ENCODE measurements at regions not wholly inside any gene's neighbourhood (a gene's known extent, or its start where the extent isn't known, plus 50 kb on each side); places are given as distances from the start of the nearest gene placed in this dataset.

GRCh38 chr10:131677671-131678070, 223.1 kb upstream of the PPP2R2D start:
- intact Hi-C loops (cut with DNase I), result no loop called here
- DNase-seq, result no peak

DNA sequence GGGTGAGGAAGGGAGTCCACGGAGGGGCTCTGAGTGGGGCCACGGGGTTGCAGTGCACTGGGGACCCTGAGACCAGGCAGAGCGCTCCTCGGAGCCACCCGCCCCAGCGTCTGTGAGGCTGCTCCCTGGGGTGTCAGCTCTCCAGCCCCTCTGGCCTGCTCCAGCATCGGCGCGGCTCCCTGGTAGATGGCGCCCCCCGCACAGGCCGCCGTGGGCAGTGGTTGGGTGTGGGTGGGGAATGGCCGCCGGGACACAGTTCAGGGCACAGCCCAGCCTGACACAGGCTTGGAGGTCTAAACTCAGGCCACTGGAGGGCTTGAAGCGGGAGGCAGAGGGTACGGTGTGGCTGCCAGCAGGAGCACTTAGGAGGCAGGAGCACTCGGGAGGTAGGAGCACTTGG, 222.6 kb upstream of the PPP2R2D start:
- intact Hi-C loops (cut with DNase I), result no loop called here
- DNase-seq, result peak in 2 of 10 donors; percentile 62 to 78

- peak in 1 of 10 donors; percentile 44 for DNase-seq
- intact Hi-C loops (cut with DNase I), result no loop called here
Measured at GRCh38 chr10:131678613-131679012, 222.2 kb upstream of the PPP2R2D start.

DNA sequence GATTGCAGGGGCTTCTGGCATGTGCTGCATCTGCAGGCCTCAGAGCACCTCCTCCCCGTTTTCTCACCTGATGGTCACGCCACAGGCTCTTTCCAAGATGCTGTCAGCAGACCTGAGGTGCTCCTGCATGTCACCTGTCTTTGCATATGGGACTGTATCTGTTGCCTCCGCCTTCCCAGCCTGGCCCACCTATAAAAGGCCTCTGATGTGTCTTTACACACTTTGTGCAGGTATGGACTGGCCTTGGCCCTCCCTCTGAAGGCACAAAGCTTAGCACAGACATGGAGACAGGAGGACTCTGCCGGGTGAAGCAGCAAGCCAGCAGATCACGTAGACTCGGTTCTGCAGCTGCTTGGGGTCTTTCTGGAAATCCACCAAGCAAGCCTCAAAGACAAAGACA, 220.9 kb upstream of the PPP2R2D start:
- DNase-seq, result peak in 2 of 10 donors; percentile 50 to 59
- intact Hi-C loops (cut with DNase I), result no loop called here

DNA sequence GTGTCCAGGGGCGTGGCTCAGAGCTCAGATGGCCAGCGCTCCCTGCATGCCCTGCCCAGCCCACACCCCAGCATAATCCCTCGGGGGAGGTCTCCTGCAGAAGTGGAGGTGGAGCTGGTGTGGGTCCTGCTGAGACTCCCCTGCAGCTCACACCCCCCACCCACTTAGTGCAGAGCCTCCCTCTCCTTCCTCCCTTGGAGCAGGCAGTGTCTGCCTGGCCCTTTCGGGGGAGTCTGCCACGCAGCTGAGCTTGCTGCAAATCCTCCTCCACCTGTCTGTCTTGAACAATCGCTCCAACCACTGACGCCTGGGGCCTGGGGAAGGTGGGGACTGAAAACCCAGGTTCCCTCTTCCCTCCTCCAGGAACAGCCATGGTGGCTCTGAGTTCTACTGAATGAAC, 219.7 kb upstream of the PPP2R2D start:
- DNase-seq, result peak in 1 of 10 donors; percentile 64
- intact Hi-C loops (cut with DNase I), result no loop called here

DNA sequence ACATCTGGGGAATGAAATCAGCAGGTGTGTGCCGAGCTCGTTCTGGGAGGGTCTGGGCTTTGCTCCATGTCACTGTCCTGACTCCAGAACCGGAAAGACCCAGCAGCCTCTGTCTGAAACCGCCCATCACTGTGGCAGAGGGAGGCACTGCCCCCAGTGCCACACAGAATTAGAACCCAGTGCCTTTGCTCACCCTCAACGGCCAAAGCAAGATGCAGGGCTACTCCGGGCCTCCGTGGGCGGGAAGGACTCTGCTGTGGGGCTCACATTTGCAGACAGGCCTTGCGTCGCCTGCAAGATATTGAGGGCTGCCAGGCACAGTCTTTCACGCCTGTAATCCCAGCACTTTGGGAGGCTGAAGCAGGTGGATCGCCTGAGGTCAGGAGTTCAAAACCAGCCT, 219.2 kb upstream of the PPP2R2D start:
- intact Hi-C loops (cut with DNase I), result no loop called here
- peak in 2 of 10 donors; percentile 60 to 62 for DNase-seq

DNA sequence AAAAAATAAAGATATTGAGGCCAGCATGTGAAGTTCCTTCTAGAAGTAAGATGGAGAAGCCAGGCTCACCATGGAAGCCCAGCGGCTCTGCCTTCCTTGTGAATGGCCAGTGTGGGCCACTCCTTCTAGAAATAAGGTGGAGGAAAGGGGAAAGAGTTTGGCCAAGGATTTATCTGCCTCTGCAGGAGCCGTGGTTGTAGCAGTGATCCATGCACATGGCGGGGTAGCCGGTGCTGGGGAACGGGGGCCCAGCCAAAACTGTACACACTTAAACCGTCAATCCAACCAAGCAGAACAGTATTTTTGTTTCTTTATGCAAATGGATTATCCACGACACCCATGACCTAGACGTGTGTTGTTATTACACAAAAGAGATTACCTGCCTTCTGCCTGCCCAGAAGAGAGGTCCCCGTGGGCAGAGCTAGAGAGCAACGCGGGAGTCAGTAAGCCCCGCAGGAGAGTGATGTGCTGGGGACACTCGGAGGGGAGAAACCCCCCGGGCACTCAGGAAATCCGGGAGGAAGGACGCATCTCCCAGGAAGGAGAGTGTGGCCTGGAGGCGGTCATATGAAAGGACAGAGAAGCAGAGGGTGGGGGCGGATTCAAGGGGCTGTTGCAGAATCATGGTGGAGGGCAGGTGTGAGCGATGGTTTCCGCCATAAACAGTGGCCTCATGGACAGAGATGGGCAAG, 218.4 kb upstream of the PPP2R2D start:
- peak in 2 of 10 donors; percentile 59 to 69 for DNase-seq
- intact Hi-C loops (cut with DNase I), result no loop called here

GRCh38 chr10:131683281-131683861, 217.4 kb upstream of the PPP2R2D start:
- intact Hi-C loops (cut with DNase I), result no loop called here
- peak in 1 of 10 donors; percentile 73 for DNase-seq

GRCh38 chr10:131683941-131684340, 216.9 kb upstream of the PPP2R2D start:
- DNase-seq, result no peak
- intact Hi-C loops (cut with DNase I), result no loop called here

GRCh38 chr10:131685007-131685406, 215.8 kb upstream of the PPP2R2D start:
- no peak for DNase-seq
- intact Hi-C loops (cut with DNase I), result no loop called here

DNA sequence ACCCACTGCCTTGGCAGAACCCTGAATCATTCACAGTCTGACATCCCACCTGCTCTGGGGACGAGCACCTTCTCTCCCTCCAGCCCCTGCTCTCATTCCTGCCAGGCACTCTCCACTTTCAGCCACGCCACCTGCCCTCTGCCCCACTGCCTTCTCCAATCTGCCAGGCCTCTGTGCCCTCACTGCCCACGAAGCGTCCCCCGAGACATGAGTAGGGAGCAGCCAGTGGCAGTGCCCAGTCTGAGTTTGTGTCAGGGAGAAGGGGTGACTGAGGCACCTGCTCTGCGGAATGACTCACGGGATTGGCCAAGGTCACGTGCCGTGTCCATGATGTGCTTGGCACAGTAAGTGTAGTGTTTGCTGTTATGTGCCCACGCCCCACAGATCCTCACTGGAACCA, 215.2 kb upstream of the PPP2R2D start:
- DNase-seq, result peak in 1 of 10 donors; percentile 64
- intact Hi-C loops (cut with DNase I), result no loop called here

DNA sequence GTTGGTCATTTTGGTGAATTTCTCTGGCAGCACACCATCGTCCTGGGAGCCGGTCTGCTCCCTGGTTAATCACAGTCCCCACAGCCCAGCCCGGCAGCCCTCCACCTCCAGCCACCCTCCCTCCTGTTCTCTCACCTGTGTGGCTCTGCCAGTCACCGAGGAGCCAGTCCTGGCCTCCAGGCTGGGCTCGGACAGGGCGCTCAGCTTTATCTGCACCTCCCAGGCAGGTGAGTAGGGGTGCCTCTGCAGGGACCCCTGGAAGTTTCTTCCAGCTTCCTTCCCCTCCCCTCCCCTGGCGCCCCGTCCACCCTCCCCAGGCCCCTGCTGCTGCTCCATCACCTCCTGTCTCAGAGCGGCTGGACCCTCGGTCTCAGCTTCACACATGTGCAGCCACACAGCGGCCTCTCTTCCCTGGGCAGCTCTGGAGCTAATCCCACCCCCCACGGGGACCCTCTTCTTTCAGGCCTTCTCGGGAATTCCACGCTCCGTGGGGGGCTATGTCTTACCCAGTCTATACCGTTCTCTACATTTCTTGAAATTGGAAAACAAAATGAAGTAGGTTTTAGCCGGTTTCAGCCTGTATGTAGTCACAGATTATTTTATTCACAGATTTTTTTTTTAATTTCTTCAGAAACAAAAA, 213.9 kb upstream of the PPP2R2D start:
- peak in 1 of 10 donors; percentile 67 for DNase-seq
- intact Hi-C loops (cut with DNase I), result no loop called here

DNA sequence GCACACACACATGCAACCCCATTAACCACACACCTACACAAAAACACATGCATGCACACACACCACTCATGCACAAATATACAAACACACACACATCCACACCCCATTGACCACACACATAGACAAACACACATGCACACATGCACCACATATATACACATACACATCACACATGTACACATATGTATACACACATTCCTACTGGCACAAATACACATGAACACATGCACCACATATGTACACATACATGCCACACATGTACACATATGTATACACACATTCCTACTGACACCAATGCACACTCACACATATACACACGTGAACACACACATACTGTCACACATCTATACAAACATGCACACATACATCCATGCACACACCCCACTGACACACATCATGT, 212.5 kb upstream of the PPP2R2D start:
- intact Hi-C loops (cut with DNase I), result no loop called here
- DNase-seq, result no peak

GRCh38 chr10:131689016-131689415, 211.8 kb upstream of the PPP2R2D start:
- intact Hi-C loops (cut with DNase I), result no loop called here
- DNase-seq, result peak in 1 of 10 donors; percentile 62

DNA sequence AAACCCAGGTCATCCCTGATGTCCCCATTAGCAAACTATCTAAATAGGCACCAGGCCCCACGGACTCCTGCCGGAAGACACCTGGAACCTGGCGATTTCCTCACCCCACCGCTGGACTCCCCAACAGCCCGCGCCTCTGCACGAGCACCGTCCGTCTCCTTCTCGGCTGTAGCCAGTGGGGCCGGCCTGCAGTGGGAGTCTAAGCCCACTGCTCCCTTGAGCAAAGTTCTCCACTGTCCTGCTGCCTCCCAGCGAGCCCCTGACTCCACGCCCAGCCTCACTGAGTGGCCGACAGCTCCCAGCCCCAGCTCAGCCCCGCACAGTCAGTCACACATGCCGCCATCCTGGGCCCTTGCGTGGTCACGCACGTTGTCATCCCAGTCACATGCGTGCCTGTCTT, 211.3 kb upstream of the PPP2R2D start:
- intact Hi-C loops (cut with DNase I), result no loop called here
- DNase-seq, result peak in 1 of 10 donors; percentile 74

DNA sequence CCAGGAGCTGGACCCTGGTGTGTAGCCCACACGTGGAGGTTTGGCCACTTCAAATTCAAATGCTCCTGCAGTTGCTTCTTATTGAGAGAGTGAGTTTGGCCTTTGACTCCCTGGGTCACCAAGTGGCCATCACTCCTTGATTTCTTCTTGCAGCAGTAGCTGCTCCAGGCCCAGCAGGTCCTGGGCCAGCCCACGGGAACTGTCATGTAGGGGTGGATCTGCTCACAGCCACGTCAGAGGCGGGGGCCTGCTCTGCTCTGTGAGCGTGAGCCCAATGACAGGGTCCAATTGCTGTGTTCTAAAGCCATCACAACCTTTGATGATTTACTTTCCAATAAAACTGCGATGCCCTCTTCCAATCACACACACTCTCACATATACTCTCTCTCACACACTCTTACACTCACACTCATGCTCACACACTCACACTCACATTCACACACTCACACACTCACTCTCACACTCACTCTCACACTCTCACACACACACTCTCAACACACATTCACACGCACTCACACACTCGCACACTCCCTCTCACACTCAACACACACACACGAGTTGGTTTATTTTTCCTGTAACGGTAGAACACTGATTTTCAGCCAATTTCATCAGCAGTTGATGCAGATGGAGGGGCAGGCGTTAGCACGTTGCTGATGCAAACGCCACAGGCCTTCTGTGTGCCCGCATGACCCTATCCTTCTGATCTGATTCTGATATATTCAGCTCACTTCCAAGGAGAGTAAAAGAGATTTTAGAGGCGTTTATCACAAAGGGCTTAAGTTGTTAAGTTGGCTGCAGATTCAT, 210.7 kb upstream of the PPP2R2D start:
- intact Hi-C loops (cut with DNase I), result no loop called here
- no peak for DNase-seq

GRCh38 chr10:131690805-131691239, 210.0 kb upstream of the PPP2R2D start:
- intact Hi-C loops (cut with DNase I), result no loop called here
- peak in 1 of 10 donors; percentile 76 for DNase-seq

DNA sequence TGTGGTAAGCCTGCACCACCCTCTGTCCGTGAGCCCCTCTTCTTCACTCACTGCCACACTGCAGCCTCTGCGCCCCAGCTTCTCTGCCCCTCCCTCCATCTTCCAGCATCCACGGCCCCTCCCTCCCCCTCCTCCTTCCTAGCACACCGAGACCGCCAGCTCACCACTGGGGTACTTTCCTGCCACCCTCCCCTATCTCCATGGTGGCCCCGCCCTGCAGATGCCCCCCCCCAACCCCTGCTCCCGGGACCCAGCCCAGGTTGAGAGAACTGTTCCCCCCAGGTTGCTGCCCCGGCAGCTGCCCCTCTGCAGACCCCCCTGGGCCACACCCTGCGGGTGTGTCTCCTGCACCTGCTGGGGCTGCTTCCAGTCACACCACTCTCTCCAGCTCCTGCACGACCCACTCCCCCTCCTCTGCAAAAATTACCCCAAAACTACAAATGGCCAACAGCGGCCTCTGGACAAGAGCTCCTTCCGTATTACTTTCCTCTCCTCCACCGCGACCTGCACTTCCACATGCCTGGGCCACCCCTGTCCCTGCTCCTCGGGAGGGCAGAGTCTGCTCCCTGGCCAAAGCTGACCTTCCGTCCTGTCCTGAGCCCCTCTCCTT, 209.2 kb upstream of the PPP2R2D start:
- DNase-seq, result no peak
- intact Hi-C loops (cut with DNase I), result no loop called here

DNA sequence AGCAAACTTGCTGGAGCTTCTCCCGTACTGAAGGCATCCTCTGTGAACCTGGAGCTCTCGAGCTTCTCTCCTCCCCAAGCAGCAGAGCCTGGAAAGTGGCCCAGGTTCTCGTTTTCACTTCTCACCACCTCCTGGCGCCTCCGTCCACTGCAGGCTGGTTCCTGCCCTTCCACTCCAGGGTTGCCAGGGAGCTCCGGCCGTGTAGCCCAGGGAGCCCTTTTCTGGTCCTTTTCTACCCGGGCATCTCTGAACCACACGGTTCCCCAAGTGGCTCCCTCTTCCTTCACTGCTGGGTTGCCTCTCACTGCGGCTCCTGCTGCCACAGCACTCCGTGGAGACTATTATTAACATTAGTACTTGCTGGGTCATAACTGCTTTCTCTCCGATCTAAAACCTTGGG, 208.6 kb upstream of the PPP2R2D start:
- intact Hi-C loops (cut with DNase I), result no loop called here

DNA sequence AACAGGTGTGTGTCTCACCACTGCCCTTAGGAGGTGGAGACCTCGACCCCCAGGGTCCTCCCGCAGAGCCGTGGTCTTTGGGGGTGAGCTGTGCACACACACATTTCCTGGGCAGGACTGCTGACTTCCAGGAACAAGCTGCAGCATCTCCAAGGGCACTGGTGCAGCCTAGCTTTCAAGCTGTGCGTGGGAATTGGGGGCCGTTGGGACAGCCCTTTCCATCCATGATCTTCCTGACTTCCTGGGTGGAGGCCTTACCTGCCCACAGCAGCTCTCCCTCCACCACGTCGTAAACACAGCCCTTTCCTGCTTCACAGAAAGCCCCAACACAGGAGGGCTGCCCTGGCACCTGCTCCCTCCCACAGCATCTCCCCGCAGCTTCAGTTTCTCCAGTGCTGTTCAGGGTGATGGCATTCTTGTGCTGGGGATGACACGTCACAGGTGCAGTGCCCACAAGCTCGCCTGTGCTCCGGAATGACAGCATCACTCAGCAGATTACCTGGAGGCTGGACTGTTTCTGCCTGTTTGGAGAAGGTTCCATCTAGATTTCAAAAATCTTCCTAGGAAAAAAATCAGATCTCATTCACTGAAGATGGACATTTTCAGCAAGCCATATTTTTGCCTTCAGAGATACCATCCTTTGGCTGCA, 208.0 kb upstream of the PPP2R2D start:
- DNase-seq, result no peak
- intact Hi-C loops (cut with DNase I), result no loop called here

More for the DNA sequence above, 208.6 kb upstream of the PPP2R2D start:
- DNase-seq, result no peak

Data from posterior cingulate gyrus (tissue), 11 donors.